GM23338 (cell line): ENCODE measurements at regions not wholly inside any gene's neighbourhood (a gene's known extent, or its start where the extent isn't known, plus 50 kb on each side); places are given as distances from the start of the nearest gene placed in this dataset.

Experiments used
- ATAC-seq: fragments of 200-7000 bp; cut with Tn5 transposase; 3 replicates; pipeline ENCODE4 v1.9.1; 2020
- DNase-seq: peaks from one replicate; pipeline ENCODE4 v3.0.0-alpha.2; 2015; ENCODE audit warnings: low spot score
- H2AFZ ChIP-seq: fragments of 200-600 bp; sonication (generic); 2 replicates; pipeline ENCODE4 v1.8.0; 2016; ENCODE audit warnings: antibody characterized with exemption, mild to moderate bottlenecking, moderate library complexity
- H3F3A ChIP-seq: fragments of 200-600 bp; sonication (generic); replicated peaks from 2 replicates; pipeline ENCODE4 v1.8.0; 2017; ENCODE audit warnings: antibody characterized with exemption, mixed run types, low read depth
- H3K27ac ChIP-seq: fragments of 200-600 bp; sonication (generic); 2 replicates; pipeline ENCODE4 v1.6.1; 2016; ENCODE audit warnings: low read depth
- H3K27me3 ChIP-seq: fragments of 200-600 bp; sonication (generic); 2 replicates; pipeline ENCODE4 v1.8.0; 2016; ENCODE audit warnings: mild to moderate bottlenecking, mixed run types, moderate library complexity; ENCODE audit not compliant: insufficient read depth
- H3K36me3 ChIP-seq: fragments of 200-600 bp; sonication (generic); 2 replicates; pipeline ENCODE4 v1.8.0; 2016; ENCODE audit warnings: mild to moderate bottlenecking; ENCODE audit not compliant: insufficient read depth
- H3K4me1 ChIP-seq: fragments of 200-600 bp; sonication (generic); 2 replicates; pipeline ENCODE4 v1.8.0; 2016; ENCODE audit warnings: mild to moderate bottlenecking, moderate library complexity; ENCODE audit not compliant: insufficient read depth
- H3K4me2 ChIP-seq: fragments of 200-600 bp; sonication (generic); 2 replicates; pipeline ENCODE4 v1.7.1; 2017; ENCODE audit warnings: mixed run types
- H3K4me3 ChIP-seq: fragments of 200-600 bp; sonication (generic); 2 replicates; pipeline ENCODE4 v1.6.1; 2016; ENCODE audit warnings: mixed run types
- H3K79me2 ChIP-seq: fragments of 200-600 bp; sonication (generic); replicated peaks from 2 replicates; pipeline ENCODE4 v1.8.0; 2017; ENCODE audit warnings: mild to moderate bottlenecking; ENCODE audit not compliant: insufficient read depth
- H3K9me2 ChIP-seq: fragments of 200-600 bp; sonication (generic); 2 replicates; pipeline ENCODE4 v1.8.0; 2017; ENCODE audit not compliant: insufficient read depth
- H4K20me1 ChIP-seq: fragments of 200-600 bp; sonication (generic); replicated peaks from 2 replicates; pipeline ENCODE4 v1.8.0; 2017; ENCODE audit warnings: mild to moderate bottlenecking; ENCODE audit not compliant: insufficient read depth
- H3K27ac Mint-ChIP-seq: 2 replicates; pipeline ENCODE4 v1.8.0; 2020; ENCODE audit warnings: inconsistent platforms, mild to moderate bottlenecking, moderate library complexity, mixed read lengths
- H3K27me3 Mint-ChIP-seq: 3 replicates; pipeline ENCODE4 v1.8.0; 2022; ENCODE audit warnings: low read depth, mild to moderate bottlenecking, moderate library complexity, mixed read lengths, inconsistent platforms; ENCODE audit not compliant: insufficient read depth, poor library complexity
- H3K36me3 Mint-ChIP-seq: 3 replicates; pipeline ENCODE4 v1.8.0; 2021; ENCODE audit warnings: low read depth, mild to moderate bottlenecking, inconsistent platforms, moderate library complexity, mixed read lengths
- H3K4me1 Mint-ChIP-seq: 3 replicates; pipeline ENCODE4 v1.8.0; 2020; ENCODE audit warnings: mild to moderate bottlenecking, inconsistent platforms, mixed read lengths
- H3K4me3 Mint-ChIP-seq: 3 replicates; pipeline ENCODE4 v1.8.0; 2021; ENCODE audit warnings: moderate library complexity, mild to moderate bottlenecking, inconsistent platforms, mixed read lengths
- H3K9me3 Mint-ChIP-seq: 3 replicates; pipeline ENCODE4 v1.8.0; 2020; ENCODE audit warnings: moderate library complexity, mild to moderate bottlenecking, inconsistent platforms, mixed read lengths
- CREB1 ChIP-seq: fragments of 250-450 bp; sonication (Bioruptor Pico); IDR thresholded peaks from 2 replicates; pipeline ENCODE4 v1.5.0; 2020; ENCODE audit warnings: low read depth, mild to moderate bottlenecking, moderate library complexity
- ETS1 ChIP-seq: IDR thresholded peaks from 2 replicates; pipeline ENCODE4 v1.6.1; 2016; ENCODE audit warnings: antibody characterized with exemption
- EZH2 ChIP-seq: fragments of 200-600 bp; sonication (generic); IDR thresholded peaks from one replicate; pipeline ENCODE4 v1.8.0; 2017; ENCODE audit warnings: antibody characterized with exemption, mild to moderate bottlenecking, low read depth; ENCODE audit not compliant: unreplicated experiment
- EZH2phosphoT487 ChIP-seq: fragments of 200-600 bp; sonication (generic); IDR thresholded peaks from one replicate; pipeline ENCODE4 v1.8.1; 2018; ENCODE audit warnings: antibody characterized with exemption; ENCODE audit not compliant: unreplicated experiment
- JUNB ChIP-seq: IDR thresholded peaks from one replicate; pipeline ENCODE4 v1.6.1; 2016; ENCODE audit warnings: antibody characterized with exemption; ENCODE audit not compliant: unreplicated experiment
- NANOG ChIP-seq: IDR thresholded peaks from 2 replicates; pipeline ENCODE4 v1.6.1; 2016; ENCODE audit warnings: antibody characterized with exemption, borderline replicate concordance
- STAT1 ChIP-seq: IDR thresholded peaks from one replicate; pipeline ENCODE4 v1.6.1; 2016; ENCODE audit warnings: antibody characterized with exemption; ENCODE audit not compliant: unreplicated experiment
- ZNF114 ChIP-seq: fragments of 250-450 bp; sonication (Bioruptor Pico); IDR thresholded peaks from 2 replicates; pipeline ENCODE4 v1.5.0; 2020; ENCODE audit warnings: mild to moderate bottlenecking, moderate library complexity
- ZNF331 ChIP-seq: fragments of 250-450 bp; sonication (Bioruptor Pico); IDR thresholded peaks from 2 replicates; pipeline ENCODE4 v1.5.0; 2020; ENCODE audit warnings: low read depth, mild to moderate bottlenecking, moderate library complexity
- ZNF462 ChIP-seq: fragments of 250-450 bp; sonication (Bioruptor Pico); IDR thresholded peaks from 2 replicates; pipeline ENCODE4 v1.5.0; 2020; ENCODE audit warnings: mild to moderate bottlenecking, moderate library complexity

- TF ChIP-seq ZNF462 (CRISPR knock-in tag) (no peak), ETS1 (no peak)
Observed at GRCh38 chr2:145407-145806, 99.1 kb upstream of the FAM110C start (continued).

- peaks cover 23% of the 10 kb centered on the region for H3K36me3 Mint-ChIP-seq
- no peaks in the 10 kb centered on the region for H3K79me2 ChIP-seq
- H3K9me3 Mint-ChIP-seq, result peaks cover 19% of the 10 kb centered on the region
- H3K36me3 ChIP-seq, result no peaks in the 10 kb centered on the region
- DNase-seq (no peak), ATAC-seq (no peak)
- H2AFZ ChIP-seq, result no peak overlapping the region
- H3K4me3 ChIP-seq, result no peak overlapping the region
- H3K4me3 Mint-ChIP-seq, result no peak overlapping the region
- no peaks in the 10 kb centered on the region for H3F3A ChIP-seq
- H3K27ac ChIP-seq, result no peak overlapping the region
- no peaks in the 10 kb centered on the region for H4K20me1 ChIP-seq
- H3K27ac Mint-ChIP-seq, result no peak overlapping the region
- peaks cover 45% of the 10 kb centered on the region for H3K4me1 Mint-ChIP-seq
- no peaks in the 10 kb centered on the region for H3K9me2 ChIP-seq
- H3K4me2 ChIP-seq, result no peak overlapping the region
- H3K27me3 Mint-ChIP-seq, result peaks cover 7% of the 10 kb centered on the region
- peaks cover 37% of the 10 kb centered on the region for H3K4me1 ChIP-seq
- H3K27me3 ChIP-seq, result no peaks in the 10 kb centered on the region
- no peak for TF ChIP-seq EZH2
- TF ChIP-seq ZNF114 (CRISPR knock-in tag), result no peak
- no peak for TF ChIP-seq JUNB
- TF ChIP-seq CREB1 (CRISPR knock-in tag), result no peak
- TF ChIP-seq EZH2phosphoT487, result no peak
- TF ChIP-seq ZNF331 (CRISPR knock-in tag), result no peak
- TF ChIP-seq NANOG, result no peak
- no peak for TF ChIP-seq STAT1
- no peak for TF ChIP-seq ZNF462 (CRISPR knock-in tag)
Observed at GRCh38 chr2:141611-142010, 95.3 kb upstream of the FAM110C start.
